IMR-90 (cell line): ENCODE measurements at regions not wholly inside any gene's neighbourhood (a gene's known extent, or its start where the extent isn't known, plus 50 kb on each side); places are given as distances from the start of the nearest gene placed in this dataset.

Experiments used
- ATAC-seq: fragments of 200-7000 bp; cut with Tn5 transposase; 2 replicates; pipeline ENCODE4 v1.9.1; 2020; ENCODE audit warnings: low read depth, mild to moderate bottlenecking, moderate library complexity
- BruUV-seq: library from RNA; stranded (reverse); fragments of 400-500 nt; replicated peaks from 2 replicates; lab custom pipeline; 2021; lab: Mats Ljungman, UMichigan
- CTCF ChIA-PET: fragments of 300-600 bp; formaldehyde crosslinking; extraction: SDS; loops from one replicate; lab custom pipeline; 2021; ENCODE audit warnings: antibody characterized with exemption; lab: Yijun Ruan, JAX
- POLR2A ChIA-PET: fragments of 300-600 bp; sonication (Branson Sonifier 250); formaldehyde crosslinking; loops from one replicate; lab custom pipeline; 2022; ENCODE audit warnings: antibody characterized with exemption; ENCODE audit not compliant: unreplicated experiment; lab: Charles Lee
- DNase-seq: peaks from one replicate; pipeline ENCODE4 v3.0.0; 2013
- H2AFZ ChIP-seq: replicated peaks from 2 replicates; pipeline ENCODE3; 2013; ENCODE audit warnings: low read length, mild to moderate bottlenecking; ENCODE audit not compliant: poor library complexity
- H2AK5ac ChIP-seq: 2 replicates; pipeline ENCODE4 v1.6.1; 2013; ENCODE audit warnings: low read depth, low read length, inconsistent platforms
- H2AK9ac ChIP-seq: replicated peaks from 2 replicates; pipeline ENCODE3; 2013; ENCODE audit warnings: mild to moderate bottlenecking, low read depth, low read length, moderate library complexity; ENCODE audit not compliant: poor library complexity
- H2BK120ac ChIP-seq: 2 replicates; pipeline ENCODE4 v1.6.1; 2013; ENCODE audit warnings: low read depth, low read length, inconsistent platforms
- H2BK15ac ChIP-seq: 3 replicates; pipeline ENCODE4 v1.6.1; 2013; ENCODE audit warnings: low read depth, low read length, inconsistent platforms
- H2BK20ac ChIP-seq: 2 replicates; pipeline ENCODE4 v1.6.1; 2013; ENCODE audit warnings: low read depth, mild to moderate bottlenecking, inconsistent platforms, low read length, moderate library complexity
- H2BK5ac ChIP-seq: 2 replicates; pipeline ENCODE4 v1.6.1; 2013; ENCODE audit warnings: mild to moderate bottlenecking, low read depth, low read length, inconsistent platforms; ENCODE audit not compliant: poor library complexity, severe bottlenecking
- H3K14ac ChIP-seq: replicated peaks from 2 replicates; pipeline ENCODE4 v1.6.1; 2013; ENCODE audit warnings: low read depth, low read length, inconsistent platforms
- H3K18ac ChIP-seq: 2 replicates; pipeline ENCODE4 v1.6.1; 2013; ENCODE audit warnings: low read depth, low read length, control low read depth
- H3K23ac ChIP-seq: 2 replicates; pipeline ENCODE4 v1.6.1; 2013; ENCODE audit warnings: low read depth, low read length, inconsistent platforms
- H3K27ac ChIP-seq: 2 replicates; pipeline ENCODE4 v1.5.1; 2013; ENCODE audit warnings: mild to moderate bottlenecking, control low read depth, low read length; ENCODE audit not compliant: insufficient read depth
- H3K27me3 ChIP-seq: 2 replicates; pipeline ENCODE4 v1.6.1; 2013; ENCODE audit warnings: low read length; ENCODE audit not compliant: control insufficient read depth, insufficient read depth
- H3K36me3 ChIP-seq: 2 replicates; pipeline ENCODE4 v1.6.1; 2013; ENCODE audit warnings: low read length, mixed read lengths; ENCODE audit not compliant: control insufficient read depth, insufficient read depth
- H3K4ac ChIP-seq: 2 replicates; pipeline ENCODE4 v1.6.1; 2013; ENCODE audit warnings: low read depth, low read length, inconsistent platforms
- H3K4me1 ChIP-seq: 2 replicates; pipeline ENCODE4 v1.6.1; 2013; ENCODE audit warnings: low read length, mixed read lengths; ENCODE audit not compliant: control insufficient read depth, insufficient read depth
- H3K4me2 ChIP-seq: 2 replicates; pipeline ENCODE4 v1.6.1; 2013; ENCODE audit warnings: low read depth, mild to moderate bottlenecking, control low read depth, low read length, moderate library complexity
- H3K4me3 ChIP-seq: 2 replicates; pipeline ENCODE4 v1.5.1; 2013; ENCODE audit warnings: low read depth, mild to moderate bottlenecking, control low read depth, low read length, moderate library complexity; ENCODE audit not compliant: insufficient read depth
- H3K56ac ChIP-seq: 2 replicates; pipeline ENCODE4 v1.6.1; 2013; ENCODE audit warnings: low read length, inconsistent platforms; ENCODE audit not compliant: insufficient read depth; ENCODE audit errors: extremely low read depth
- H3K79me1 ChIP-seq, 2 experiments: 2 replicates each; pipeline ENCODE4 v1.6.1; 2013; ENCODE audit warnings: low read length in 2 of 2, inconsistent platforms in 1 of 2, low read depth in 1 of 2
- H3K9ac ChIP-seq: 2 replicates; pipeline ENCODE4 v1.6.1; 2013; ENCODE audit warnings: low read depth, low read length, control low read depth
- H3K9me1 ChIP-seq: 2 replicates; pipeline ENCODE4 v1.6.1; 2013; ENCODE audit warnings: low read length, inconsistent platforms; ENCODE audit not compliant: insufficient read depth
- H3K9me3 ChIP-seq: 2 replicates; pipeline ENCODE4 v1.6.1; 2013; ENCODE audit warnings: low read length; ENCODE audit not compliant: control insufficient read depth, insufficient read depth
- H4K20me1 ChIP-seq: 2 replicates; pipeline ENCODE4 v1.6.1; 2013; ENCODE audit warnings: low read length, inconsistent platforms; ENCODE audit not compliant: insufficient read depth
- H4K5ac ChIP-seq: 2 replicates; pipeline ENCODE4 v1.6.1; 2013; ENCODE audit warnings: mild to moderate bottlenecking, low read depth, low read length, control low read depth
- H4K8ac ChIP-seq, 2 experiments: 2 replicates each; pipeline ENCODE4 v1.6.1; 2013; ENCODE audit warnings: low read depth in 2 of 2, low read length in 2 of 2, control low read depth in 1 of 2, inconsistent platforms in 1 of 2
- H4K91ac ChIP-seq: 2 replicates; pipeline ENCODE4 v1.6.1; 2013; ENCODE audit warnings: low read depth, low read length, inconsistent platforms; ENCODE audit not compliant: insufficient read depth
- BHLHE40 ChIP-seq: fragments of 150-350 bp; IDR thresholded peaks from 2 replicates; pipeline ENCODE4 v1.6.1; 2016; ENCODE audit warnings: mild to moderate bottlenecking, low read depth, low read length
- CEBPB ChIP-seq: IDR thresholded peaks from 2 replicates; pipeline ENCODE4 v1.6.1; 2012; ENCODE audit warnings: low read depth, low read length, improper control_type of control experiment
- CHD1 ChIP-seq: IDR thresholded peaks from 2 replicates; pipeline ENCODE4 v1.6.1; 2012; ENCODE audit warnings: low read depth, low read length, improper control_type of control experiment
- FOS ChIP-seq: fragments of 150-350 bp; IDR thresholded peaks from 2 replicates; pipeline ENCODE4 v1.6.1; 2016; ENCODE audit warnings: low read depth, low read length
- MAZ ChIP-seq: IDR thresholded peaks from 2 replicates; pipeline ENCODE4 v1.6.1; 2012; ENCODE audit warnings: low read depth, mild to moderate bottlenecking, low read length, improper control_type of control experiment, moderate library complexity, borderline replicate concordance
- MXI1 ChIP-seq: IDR thresholded peaks from 2 replicates; pipeline ENCODE4 v1.6.1; 2012; ENCODE audit warnings: low read depth, mild to moderate bottlenecking, low read length, moderate library complexity, borderline replicate concordance
- NFE2L2 ChIP-seq: fragments of 150-350 bp; IDR thresholded peaks from 2 replicates; pipeline ENCODE4 v1.6.1; 2016; ENCODE audit warnings: low read depth, mild to moderate bottlenecking, low read length
- POLR2A ChIP-seq: IDR thresholded peaks from 2 replicates; pipeline ENCODE4 v1.6.1; 2012; ENCODE audit warnings: mild to moderate bottlenecking, low read depth, low read length
- RAD21 ChIP-seq: IDR thresholded peaks from 2 replicates; pipeline ENCODE4 v1.6.1; 2012; ENCODE audit warnings: low read length, improper control_type of control experiment
- RFX5 ChIP-seq: IDR thresholded peaks from 2 replicates; pipeline ENCODE4 v1.8.0; 2012; ENCODE audit warnings: low read depth, mild to moderate bottlenecking, low read length, moderate library complexity
- SMC3 ChIP-seq: fragments of 150-350 bp; IDR thresholded peaks from 2 replicates; pipeline ENCODE4 v1.6.1; 2016; ENCODE audit warnings: low read depth, mild to moderate bottlenecking, antibody characterized with exemption, low read length, moderate library complexity
- WGBS, 2 experiments: methylation state at CpG; one replicate each; pipeline versions ENCODE4 v1.1.5 to v1.1.7; 2013; ENCODE audit warnings: missing lambda C conversion rate in 2 of 2; ENCODE audit not compliant: insufficient read length in 1 of 2; ENCODE audit errors: extremely low coverage in 2 of 2; 5-methylcytosine and 5-hydroxymethylcytosine counted together
- dilution Hi-C: fragments of 300-500 bp; cut with HindIII; formaldehyde crosslinking; loops from one replicate; pipeline ENCODE4 v1.14.3; 2018; ENCODE audit warnings: low sequenced_read_pairs; ENCODE audit not compliant: unreplicated experiment
- in situ Hi-C: fragments of 300-500 bp; cut with MboI; formaldehyde crosslinking; loops from 3 replicates; pipeline ENCODE4 v1.14.3; 2019; ENCODE audit warnings: low sequenced_read_pairs, inconsistent platforms, mixed read lengths
- intact Hi-C: fragments of 100-400 bp; cut with micrococcal nuclease; formaldehyde crosslinking; loops from 2 replicates; pipeline ENCODE4 v1.10.0; 2022
- TF ChIP-seq, protein P1 (sequence below): fragments of 150-350 bp; IDR thresholded peaks from 2 replicates; pipeline ENCODE4 v1.6.1; 2017; ENCODE audit warnings: mild to moderate bottlenecking, antibody characterized with exemption, low read length, low read depth
- TF ChIP-seq, protein P2 (sequence below): fragments of 150-350 bp; IDR thresholded peaks from 2 replicates; pipeline ENCODE4 v1.6.1; 2016; ENCODE audit warnings: low read depth, mild to moderate bottlenecking, low read length, moderate library complexity, borderline replicate concordance

DNA sequence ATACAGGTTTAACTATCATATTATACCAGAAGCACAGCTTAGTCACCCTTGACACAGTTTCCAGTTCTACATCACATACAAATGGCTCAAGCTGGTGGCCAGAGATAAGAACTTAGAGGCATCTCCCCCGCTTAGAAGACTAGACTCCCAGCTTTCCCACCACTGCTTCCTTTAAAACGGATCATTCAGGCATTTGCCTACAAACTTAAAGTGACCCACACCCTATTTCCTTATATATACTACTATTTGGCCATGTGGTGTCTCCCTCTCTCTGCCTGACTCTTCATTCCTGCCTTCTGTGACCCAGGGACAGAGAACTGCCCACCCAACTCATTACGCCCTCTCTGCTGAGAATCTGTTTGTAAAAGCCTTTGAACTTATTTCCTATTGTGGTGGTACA lies 781.2 kb upstream of the DIAPH2 start:
- H3K9me3 ChIP-seq: no peaks in the 10 kb centered on the region
- no peak overlapping the region for H3K23ac ChIP-seq
- no CpG with 5 or more reads among the region's 3 CpGs for WGBS, 2 experiments
- no peak overlapping the region for H2BK15ac ChIP-seq
- H3K4me2 ChIP-seq: no peak overlapping the region
- H3K79me1 ChIP-seq: no peaks in the 10 kb centered on the region
- no peak overlapping the region for H2BK5ac ChIP-seq
- BruUV-seq: no TSS peak
- no peak for DNase-seq
- in situ Hi-C loops (no loop called here), dilution Hi-C loops (no loop called here), intact Hi-C loops (no loop called here)
- H4K91ac ChIP-seq: no peak overlapping the region
- H4K8ac ChIP-seq: no peak overlapping the region
- ChIA-PET POLR2A (no interaction called here), CTCF (no interaction called here)
- no peak overlapping the region for H3K14ac ChIP-seq
- ATAC-seq: no peak
- no peak overlapping the region for H3K27ac ChIP-seq
- no peak overlapping the region for H3K18ac ChIP-seq
- H3K9me1 ChIP-seq: no peaks in the 10 kb centered on the region
- H4K5ac ChIP-seq: no peak overlapping the region
- H4K20me1 ChIP-seq: no peaks in the 10 kb centered on the region
- H2AFZ ChIP-seq: no peak overlapping the region
- H3K36me3 ChIP-seq: no peaks in the 10 kb centered on the region
- no peaks in the 10 kb centered on the region for H3K27me3 ChIP-seq
- H2AK5ac ChIP-seq: no peak overlapping the region
- H3K4me3 ChIP-seq: no peak overlapping the region
- H2BK20ac ChIP-seq: no peak overlapping the region
- H3K56ac ChIP-seq: no peak overlapping the region
- no peak overlapping the region for H2AK9ac ChIP-seq
- H3K4ac ChIP-seq: no peak overlapping the region
- no peak for TF ChIP-seq NFE2L2
- no peak for TF ChIP-seq POLR2A
- TF ChIP-seq CHD1: no peak
- TF ChIP-seq, protein P1, sequence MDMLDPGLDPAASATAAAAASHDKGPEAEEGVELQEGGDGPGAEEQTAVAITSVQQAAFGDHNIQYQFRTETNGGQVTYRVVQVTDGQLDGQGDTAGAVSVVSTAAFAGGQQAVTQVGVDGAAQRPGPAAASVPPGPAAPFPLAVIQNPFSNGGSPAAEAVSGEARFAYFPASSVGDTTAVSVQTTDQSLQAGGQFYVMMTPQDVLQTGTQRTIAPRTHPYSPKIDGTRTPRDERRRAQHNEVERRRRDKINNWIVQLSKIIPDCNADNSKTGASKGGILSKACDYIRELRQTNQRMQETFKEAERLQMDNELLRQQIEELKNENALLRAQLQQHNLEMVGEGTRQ: no peak
- no peak for TF ChIP-seq MXI1
- TF ChIP-seq RFX5: no peak
- TF ChIP-seq CEBPB: no peak
- no peak for TF ChIP-seq RAD21
- no peak for TF ChIP-seq SMC3
- no peak for TF ChIP-seq FOS
- TF ChIP-seq BHLHE40: no peak
- TF ChIP-seq MAZ: no peak
- TF ChIP-seq, protein P2, sequence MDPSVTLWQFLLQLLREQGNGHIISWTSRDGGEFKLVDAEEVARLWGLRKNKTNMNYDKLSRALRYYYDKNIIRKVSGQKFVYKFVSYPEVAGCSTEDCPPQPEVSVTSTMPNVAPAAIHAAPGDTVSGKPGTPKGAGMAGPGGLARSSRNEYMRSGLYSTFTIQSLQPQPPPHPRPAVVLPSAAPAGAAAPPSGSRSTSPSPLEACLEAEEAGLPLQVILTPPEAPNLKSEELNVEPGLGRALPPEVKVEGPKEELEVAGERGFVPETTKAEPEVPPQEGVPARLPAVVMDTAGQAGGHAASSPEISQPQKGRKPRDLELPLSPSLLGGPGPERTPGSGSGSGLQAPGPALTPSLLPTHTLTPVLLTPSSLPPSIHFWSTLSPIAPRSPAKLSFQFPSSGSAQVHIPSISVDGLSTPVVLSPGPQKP: no peak
- no peaks in the 10 kb centered on the region for H3K4me1 ChIP-seq
- no peak overlapping the region for H3K9ac ChIP-seq
- H2BK120ac ChIP-seq: no peak overlapping the region
